AG04449 (cell line): ENCODE measurements at regions not wholly inside any gene's neighbourhood (a gene's known extent, or its start where the extent isn't known, plus 50 kb on each side); places are given as distances from the start of the nearest gene placed in this dataset.

ENCODE experiments used
- CTCF ChIA-PET: fragments of 350-600 bp; formaldehyde crosslinking; extraction: SDS; loops from one replicate; lab custom pipeline; 2021; ENCODE audit warnings: antibody characterized with exemption; lab: Yijun Ruan, JAX
- POLR2A ChIA-PET: fragments of 400-600, 350-600 bp; formaldehyde crosslinking; extraction: SDS; loops from one replicate; lab custom pipeline; 2020; ENCODE audit warnings: antibody characterized with exemption, inconsistent platforms; lab: Yijun Ruan, JAX
- DNase-seq: peaks from one replicate; pipeline ENCODE4 v3.0.0-alpha.2; 2010; ENCODE audit warnings: low read depth, low spot score
- H3K4me3 ChIP-seq: 2 replicates; pipeline ENCODE4 v1.5.1; 2011; ENCODE audit warnings: low read depth, mild to moderate bottlenecking, control low read depth, low read length
- TF ChIP-seq, protein P1 (sequence below): IDR thresholded peaks from one replicate; pipeline ENCODE4 v1.5.1; 2011; ENCODE audit warnings: mild to moderate bottlenecking, moderate library complexity, low read length, control low read depth, inconsistent platforms; ENCODE audit not compliant: insufficient read depth; ENCODE audit errors: missing control alignments

DNA sequence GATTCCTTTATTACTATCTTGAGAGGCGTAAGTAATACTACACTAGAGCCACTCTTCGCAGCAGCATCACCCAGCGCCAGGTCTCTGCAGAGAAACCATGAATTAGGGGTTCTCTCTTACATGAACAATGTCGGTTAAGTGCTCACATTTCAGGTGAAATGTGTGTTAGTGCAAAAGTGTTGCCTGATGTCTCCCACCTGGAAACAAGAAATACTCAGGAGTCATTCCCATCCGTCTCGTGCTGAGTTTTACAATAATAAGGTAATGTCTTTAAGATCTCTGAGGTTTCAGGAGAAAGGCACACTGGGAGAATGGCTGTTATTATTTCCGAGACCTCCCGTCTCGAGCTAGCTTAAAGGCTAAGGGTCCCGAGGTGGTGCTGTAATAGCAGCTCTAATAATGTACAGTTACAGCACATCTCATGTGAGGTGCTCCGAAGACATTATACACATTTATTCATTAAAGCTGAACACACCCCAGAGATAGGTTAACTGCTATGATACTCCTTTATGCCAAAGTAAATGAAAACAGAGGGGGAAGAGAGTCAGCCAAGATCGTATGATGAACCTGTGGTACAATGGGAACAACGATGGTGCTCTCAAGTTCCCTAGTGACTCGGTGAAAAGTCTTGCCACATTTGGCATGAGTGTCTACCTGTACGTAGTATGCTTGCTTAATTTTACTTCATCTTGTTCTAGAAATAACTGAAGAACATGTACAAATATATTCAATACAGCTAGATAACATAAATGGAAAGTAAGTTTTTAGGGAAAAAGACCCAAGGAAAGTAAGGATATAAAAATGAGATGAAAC is 458.3 kb upstream of the CITED2 start:
- no peak overlapping the region for H3K4me3 ChIP-seq
- CTCF ChIA-PET = no interaction called here
- no peak for DNase-seq
- POLR2A ChIA-PET = no interaction called here
- TF ChIP-seq, protein P1, sequence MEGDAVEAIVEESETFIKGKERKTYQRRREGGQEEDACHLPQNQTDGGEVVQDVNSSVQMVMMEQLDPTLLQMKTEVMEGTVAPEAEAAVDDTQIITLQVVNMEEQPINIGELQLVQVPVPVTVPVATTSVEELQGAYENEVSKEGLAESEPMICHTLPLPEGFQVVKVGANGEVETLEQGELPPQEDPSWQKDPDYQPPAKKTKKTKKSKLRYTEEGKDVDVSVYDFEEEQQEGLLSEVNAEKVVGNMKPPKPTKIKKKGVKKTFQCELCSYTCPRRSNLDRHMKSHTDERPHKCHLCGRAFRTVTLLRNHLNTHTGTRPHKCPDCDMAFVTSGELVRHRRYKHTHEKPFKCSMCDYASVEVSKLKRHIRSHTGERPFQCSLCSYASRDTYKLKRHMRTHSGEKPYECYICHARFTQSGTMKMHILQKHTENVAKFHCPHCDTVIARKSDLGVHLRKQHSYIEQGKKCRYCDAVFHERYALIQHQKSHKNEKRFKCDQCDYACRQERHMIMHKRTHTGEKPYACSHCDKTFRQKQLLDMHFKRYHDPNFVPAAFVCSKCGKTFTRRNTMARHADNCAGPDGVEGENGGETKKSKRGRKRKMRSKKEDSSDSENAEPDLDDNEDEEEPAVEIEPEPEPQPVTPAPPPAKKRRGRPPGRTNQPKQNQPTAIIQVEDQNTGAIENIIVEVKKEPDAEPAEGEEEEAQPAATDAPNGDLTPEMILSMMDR = no peak

DNA sequence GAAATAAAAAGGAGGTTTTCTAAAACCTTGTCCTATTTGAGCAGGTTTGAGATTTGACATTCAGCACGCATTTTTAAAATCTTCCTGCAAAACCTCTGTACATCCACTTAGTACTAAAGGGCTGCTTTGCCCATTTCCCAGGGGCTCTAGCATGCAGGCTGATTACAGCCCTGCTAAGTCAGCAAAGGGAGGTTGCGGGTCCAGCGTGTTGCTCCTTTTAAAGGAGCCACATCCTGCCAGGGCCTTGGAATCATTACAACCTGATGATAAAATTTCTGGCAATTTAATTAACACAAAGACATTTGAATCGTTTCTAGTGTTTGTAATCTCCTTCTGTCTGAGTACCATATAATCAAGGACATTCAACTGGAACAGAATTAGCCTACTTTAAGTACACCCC is 455.1 kb upstream of the CITED2 start:
- DNase-seq = no peak
- POLR2A ChIA-PET = no interaction called here
- H3K4me3 ChIP-seq = no peak overlapping the region
- CTCF ChIA-PET = no interaction called here
- TF ChIP-seq, protein P1 = no peak

- DNase-seq = no peak
- H3K4me3 ChIP-seq = no peak overlapping the region
- ChIA-PET CTCF (no interaction called here), POLR2A (no interaction called here)
- TF ChIP-seq, protein P1 = no peak
Measured at GRCh38 chr6:139828751-139829519, 454.5 kb upstream of the CITED2 start.

GRCh38 chr6:139825935-139826374 is 451.5 kb upstream of the CITED2 start:
- DNase-seq = no peak
- ChIA-PET POLR2A (no interaction called here), CTCF (no interaction called here)
- TF ChIP-seq, protein P1 = no peak
- H3K4me3 ChIP-seq = no peak overlapping the region

DNA sequence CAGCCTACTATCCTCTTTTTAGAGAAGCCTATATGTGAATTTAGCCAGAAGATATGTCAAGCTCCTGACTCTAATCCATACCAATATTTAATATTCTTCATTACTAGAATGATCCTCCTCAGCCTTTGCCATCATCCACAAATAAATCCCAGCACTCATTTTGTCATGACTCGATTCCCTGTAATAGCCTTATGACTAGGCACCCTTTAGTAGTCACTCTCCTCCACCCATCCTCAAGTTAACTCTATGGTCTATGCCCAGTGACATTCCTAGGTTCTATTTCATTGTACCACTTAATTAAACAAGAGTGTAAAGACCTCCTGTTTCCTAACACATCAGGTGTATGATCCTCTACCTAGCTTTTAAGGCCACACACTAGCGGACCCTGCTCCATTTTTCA is 450.4 kb upstream of the CITED2 start:
- CTCF ChIA-PET = no interaction called here
- no peak for DNase-seq
- TF ChIP-seq, protein P1 = no peak
- POLR2A ChIA-PET = interaction anchor here (0.9 kb wide), 1 partner anchor 452 kb away, joined by 3 read pairs; no protein-coding TSS in a partner anchor
- no peak overlapping the region for H3K4me3 ChIP-seq

- TF ChIP-seq, protein P1 = no peak
- ChIA-PET CTCF (no interaction called here), POLR2A (no interaction called here)
- no peak overlapping the region for H3K4me3 ChIP-seq
- DNase-seq = no peak
Measured at GRCh38 chr6:139823808-139824126, 449.3 kb upstream of the CITED2 start.
